Natural killer cell treated with Interleukin-12 subunit alpha and Interleukin-12 subunit beta and Interleukin-15 and Interleukin-18, amount 100 ng/mL, for 72 hours (primary cell): ENCODE measurements at regions not wholly inside any gene's neighbourhood (a gene's known extent, or its start where the extent isn't known, plus 50 kb on each side); places are given as distances from the start of the nearest gene placed in this dataset.

Experiments used
- ATAC-seq, 2 donors: fragments of 150-1000 bp; cut with Tn5 transposase in 1 of 2; sonication (Bioruptor Pico), chemical (Tn5 transposase) in 1 of 2; 2 replicates each; pipeline ENCODE4 v1.10.0; 2021
- DNase-seq: peaks from one replicate; pipeline ENCODE4 v3.0.0; 2022; ENCODE audit warnings: low spot score
- H3K27ac Mint-ChIP-seq, 2 donors: 1 replicate in 1 of 2; 2 replicates in 1 of 2; pipeline ENCODE4 v1.8.0; 2022; ENCODE audit warnings: mixed read lengths in 2 of 2, mild to moderate bottlenecking in 1 of 2, moderate library complexity in 1 of 2
- H3K27me3 Mint-ChIP-seq, 2 donors: 1 replicate in 1 of 2; 2 replicates in 1 of 2; pipeline ENCODE4 v1.8.0; 2022; ENCODE audit warnings: mixed read lengths in 2 of 2
- H3K36me3 Mint-ChIP-seq: one replicate; pipeline ENCODE4 v1.8.0; 2022; ENCODE audit warnings: mixed read lengths
- H3K4me1 Mint-ChIP-seq, 2 donors: 1 replicate in 1 of 2; 2 replicates in 1 of 2; pipeline ENCODE4 v1.8.0; 2022; ENCODE audit warnings: low read depth in 2 of 2, mixed read lengths in 2 of 2, mild to moderate bottlenecking in 1 of 2
- H3K4me3 Mint-ChIP-seq: one replicate; pipeline ENCODE4 v1.8.0; 2022; ENCODE audit warnings: mixed read lengths
- H3K9me3 Mint-ChIP-seq: 2 replicates; pipeline ENCODE4 v1.8.0; 2022; ENCODE audit warnings: mixed read lengths

DNA sequence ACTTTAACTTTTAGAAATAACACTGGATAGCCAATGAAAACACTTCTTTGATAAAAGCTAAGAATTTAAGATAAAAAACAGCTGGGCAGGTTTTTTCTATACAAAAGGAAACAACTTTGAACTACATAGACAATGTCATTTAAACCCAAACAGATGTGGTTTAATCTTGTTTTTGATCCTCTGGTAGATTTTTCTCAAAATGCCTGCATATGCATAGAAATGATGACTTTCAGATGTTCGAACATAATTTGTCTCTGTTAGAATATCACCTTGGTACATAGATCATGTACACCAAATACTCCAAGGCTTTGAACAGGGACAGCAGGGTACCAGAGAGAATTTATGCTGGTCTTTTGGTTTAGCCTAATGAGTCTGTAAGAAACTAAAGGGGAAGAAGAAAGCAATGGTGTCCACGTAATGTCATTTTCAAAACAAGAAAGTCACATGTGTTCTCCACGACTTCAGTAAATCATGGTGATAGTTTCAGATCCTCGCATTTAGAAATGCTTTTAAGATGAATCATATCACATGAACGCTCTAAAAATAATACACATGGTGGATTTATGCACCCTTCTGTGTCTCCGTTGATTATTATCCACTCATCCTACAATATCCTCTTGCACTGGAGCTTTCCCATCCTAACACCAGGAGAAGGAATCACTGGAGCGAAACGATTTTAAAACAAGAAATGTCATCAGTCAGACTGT lies 160.1 kb upstream of the PDZRN3 start:
- H3K36me3 Mint-ChIP-seq: no peaks in the 10 kb centered on the region
- H3K4me1 Mint-ChIP-seq: no peaks in the 10 kb centered on the region
- H3K27me3 Mint-ChIP-seq: no peaks in the 10 kb centered on the region
- no peak for ATAC-seq
- peaks cover 10% of the 10 kb centered on the region for H3K9me3 Mint-ChIP-seq
- H3K4me3 Mint-ChIP-seq: no peak overlapping the region
- DNase-seq: no peak
- no peak overlapping the region for H3K27ac Mint-ChIP-seq

DNA sequence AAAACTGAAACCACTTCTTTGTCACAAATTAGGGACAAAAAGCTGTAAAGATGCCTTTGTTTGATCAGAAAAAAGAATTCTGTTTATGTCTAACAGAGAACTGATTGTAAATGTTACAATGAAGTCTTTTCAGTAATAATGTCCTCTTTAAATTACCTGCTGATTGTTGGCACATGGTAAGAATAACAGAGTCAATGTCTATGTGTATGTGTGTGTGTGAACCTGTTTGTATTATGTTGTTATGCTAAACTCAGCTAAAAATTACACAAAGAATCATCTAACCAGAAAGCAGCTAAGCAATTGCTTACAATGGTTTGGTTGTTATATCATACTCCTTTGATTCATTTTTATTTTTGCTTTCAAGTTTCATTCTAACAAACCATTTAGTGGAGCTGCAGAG lies 159.1 kb upstream of the PDZRN3 start:
- Mint-ChIP-seq H3K4me1 (no peaks in the 10 kb centered on the region), H3K36me3 (no peaks in the 10 kb centered on the region), H3K4me3 (no peak overlapping the region), H3K27me3 (no peaks in the 10 kb centered on the region), H3K27ac (no peak overlapping the region), H3K9me3 (peaks cover 13% of the 10 kb centered on the region)
- ATAC-seq (no peak), DNase-seq (no peak)

GRCh38 chr3:73781541-73781940 lies 156.8 kb upstream of the PDZRN3 start:
- Mint-ChIP-seq H3K4me1 (no peaks in the 10 kb centered on the region), H3K36me3 (no peaks in the 10 kb centered on the region), H3K27ac (no peak overlapping the region), H3K9me3 (peaks cover 20% of the 10 kb centered on the region), H3K27me3 (no peaks in the 10 kb centered on the region), H3K4me3 (no peak overlapping the region)
- ATAC-seq (no peak), DNase-seq (no peak)

GRCh38 chr3:73774645-73775044 lies 149.9 kb upstream of the PDZRN3 start:
- no peaks in the 10 kb centered on the region for H3K4me1 Mint-ChIP-seq
- H3K36me3 Mint-ChIP-seq: no peaks in the 10 kb centered on the region
- peaks cover 22% of the 10 kb centered on the region for H3K9me3 Mint-ChIP-seq
- H3K27ac Mint-ChIP-seq: no peak overlapping the region
- H3K27me3 Mint-ChIP-seq: no peaks in the 10 kb centered on the region
- no peak overlapping the region for H3K4me3 Mint-ChIP-seq
- DNase-seq (no peak), ATAC-seq (no peak)

DNA sequence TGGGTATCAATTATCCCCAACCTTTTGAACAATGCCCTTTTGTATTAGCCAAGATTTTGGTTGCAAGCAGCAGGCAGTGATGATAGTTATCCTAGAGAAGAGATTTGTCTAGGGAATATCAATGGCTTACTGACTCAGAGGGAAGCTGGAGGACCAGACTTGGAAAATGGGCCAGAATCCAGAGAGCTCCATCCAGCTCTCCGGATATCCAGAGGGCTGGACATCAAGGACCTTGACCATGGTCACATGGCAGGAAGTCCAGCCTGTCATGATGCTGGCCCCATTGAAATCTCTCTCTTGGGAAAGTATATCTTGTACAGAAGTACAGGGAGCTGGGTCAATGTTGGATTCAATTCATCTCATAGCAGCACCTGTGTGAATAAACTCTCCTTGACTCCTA lies 148.5 kb upstream of the PDZRN3 start:
- Mint-ChIP-seq H3K27me3 (no peaks in the 10 kb centered on the region), H3K36me3 (no peaks in the 10 kb centered on the region), H3K9me3 (peaks cover 19% of the 10 kb centered on the region), H3K4me3 (no peak overlapping the region), H3K4me1 (no peaks in the 10 kb centered on the region), H3K27ac (no peak overlapping the region)
- ATAC-seq (no peak), DNase-seq (no peak)

- no peaks in the 10 kb centered on the region for H3K36me3 Mint-ChIP-seq
Measured at GRCh38 chr3:73772076-73772886, 147.5 kb upstream of the PDZRN3 start.

GRCh38 chr3:73768524-73769308 lies 144.0 kb upstream of the PDZRN3 start:
- peaks cover 13% of the 10 kb centered on the region for H3K9me3 Mint-ChIP-seq
- DNase-seq (no peak), ATAC-seq (no peak)
- no peaks in the 10 kb centered on the region for H3K36me3 Mint-ChIP-seq
- H3K4me1 Mint-ChIP-seq: no peaks in the 10 kb centered on the region
- no peaks in the 10 kb centered on the region for H3K27me3 Mint-ChIP-seq
- H3K4me3 Mint-ChIP-seq: no peak overlapping the region
- H3K27ac Mint-ChIP-seq: no peak overlapping the region

More at GRCh38 chr3:73772076-73772886, 147.5 kb upstream of the PDZRN3 start:
- DNase-seq (no peak), ATAC-seq (no peak)
- Mint-ChIP-seq H3K4me1 (no peaks in the 10 kb centered on the region), H3K27me3 (no peaks in the 10 kb centered on the region), H3K27ac (no peak overlapping the region), H3K4me3 (no peak overlapping the region), H3K9me3 (peaks cover 18% of the 10 kb centered on the region)

DNA sequence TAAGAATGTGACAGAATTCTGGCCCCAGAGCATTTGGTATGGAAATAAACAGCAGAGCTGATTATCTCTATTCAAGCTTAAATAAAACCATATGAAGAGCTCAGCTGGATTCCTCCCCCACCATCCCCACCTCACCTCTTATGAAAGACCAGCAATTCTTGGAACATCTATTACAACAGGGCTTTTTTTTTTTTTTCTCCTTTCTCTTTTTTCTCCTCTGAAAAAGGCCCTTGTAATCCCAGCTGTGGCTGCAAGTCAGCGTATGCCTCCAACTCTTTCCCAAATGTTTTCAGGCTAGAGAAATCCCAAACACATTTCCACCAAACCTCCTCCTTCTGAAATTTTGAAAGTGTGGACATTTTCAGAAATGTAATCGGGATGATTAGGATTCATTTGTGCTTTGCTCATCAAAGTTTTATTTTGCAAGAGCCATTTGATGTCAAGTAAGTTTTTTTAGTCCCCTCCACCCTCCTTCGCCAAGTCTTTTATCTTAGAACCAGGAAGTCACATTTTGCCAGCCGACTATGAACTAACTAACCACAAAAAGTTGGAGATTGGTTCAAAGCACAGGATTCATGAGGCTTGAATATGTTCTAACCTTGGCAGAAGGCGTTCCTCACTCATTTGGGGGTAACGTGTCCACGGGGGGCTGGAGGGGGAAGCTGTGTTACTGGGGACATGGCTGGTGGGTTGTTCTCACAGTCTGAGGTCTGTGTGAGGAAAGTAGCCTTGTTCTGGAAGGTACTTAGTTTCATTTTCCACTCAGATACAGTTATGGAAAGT lies 142.0 kb upstream of the PDZRN3 start:
- H3K36me3 Mint-ChIP-seq: no peaks in the 10 kb centered on the region
- no peak for ATAC-seq
- no peak for DNase-seq
- peaks cover 9% of the 10 kb centered on the region for H3K9me3 Mint-ChIP-seq
- no peak overlapping the region for H3K4me3 Mint-ChIP-seq
- H3K27me3 Mint-ChIP-seq: no peaks in the 10 kb centered on the region
- no peaks in the 10 kb centered on the region for H3K4me1 Mint-ChIP-seq
- H3K27ac Mint-ChIP-seq: no peak overlapping the region

GRCh38 chr3:73765878-73766545 lies 141.3 kb upstream of the PDZRN3 start:
- Mint-ChIP-seq H3K4me3 (no peak overlapping the region), H3K36me3 (no peaks in the 10 kb centered on the region), H3K27ac (no peak overlapping the region), H3K9me3 (peaks cover 9% of the 10 kb centered on the region), H3K27me3 (no peaks in the 10 kb centered on the region), H3K4me1 (no peaks in the 10 kb centered on the region)
- ATAC-seq (no peak), DNase-seq (no peak)

GRCh38 chr3:73762855-73763254 lies 138.1 kb upstream of the PDZRN3 start:
- Mint-ChIP-seq H3K27ac (no peak overlapping the region), H3K27me3 (no peaks in the 10 kb centered on the region), H3K9me3 (peaks cover 9% of the 10 kb centered on the region), H3K4me1 (no peaks in the 10 kb centered on the region), H3K4me3 (no peak overlapping the region), H3K36me3 (no peaks in the 10 kb centered on the region)
- no peak for ATAC-seq
- DNase-seq: no peak

DNA sequence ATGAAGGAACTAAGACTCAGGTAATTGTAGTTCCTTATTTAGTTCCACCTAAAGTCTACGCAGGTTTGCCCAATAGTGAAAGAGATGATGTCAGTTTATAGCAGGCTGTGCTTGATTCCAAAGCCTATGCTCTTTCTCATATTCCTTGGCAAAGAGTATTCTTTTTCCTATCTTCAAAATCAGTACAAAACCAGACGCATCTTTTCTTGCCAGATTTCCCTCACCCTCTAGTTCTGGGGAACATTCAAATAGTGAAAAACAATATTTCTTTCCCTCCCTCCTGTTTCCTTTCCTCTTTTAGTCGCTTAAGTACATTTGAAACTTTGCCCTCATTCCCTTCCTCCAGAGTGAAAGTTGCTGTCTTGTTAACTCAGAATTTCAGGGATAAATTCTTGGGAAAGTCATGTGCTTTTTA lies 134.6 kb upstream of the PDZRN3 start:
- Mint-ChIP-seq H3K27ac (no peak overlapping the region), H3K36me3 (no peaks in the 10 kb centered on the region), H3K4me1 (no peaks in the 10 kb centered on the region), H3K4me3 (no peak overlapping the region), H3K9me3 (peaks cover 18% of the 10 kb centered on the region), H3K27me3 (no peaks in the 10 kb centered on the region)
- ATAC-seq: no peak
- DNase-seq: no peak

DNA sequence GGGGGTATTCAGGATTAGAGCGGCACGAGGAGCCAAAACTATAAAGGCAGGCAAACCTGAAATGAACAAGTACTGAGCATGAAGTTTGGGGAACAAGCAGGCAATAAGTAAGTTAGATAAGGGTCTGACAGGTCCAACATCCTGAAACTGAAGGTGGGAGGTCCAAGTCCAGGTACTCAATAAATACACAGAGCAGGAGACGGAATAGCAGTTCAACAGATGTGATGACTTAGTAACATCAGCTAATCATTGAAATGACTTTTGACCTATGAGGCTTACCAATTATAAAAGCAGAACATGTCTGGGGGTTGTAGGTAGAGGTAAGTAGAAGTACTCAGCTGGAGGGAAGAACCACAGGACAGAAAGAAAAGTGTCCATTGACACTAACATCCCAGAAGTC lies 132.8 kb upstream of the PDZRN3 start:
- no peaks in the 10 kb centered on the region for H3K27me3 Mint-ChIP-seq
- H3K36me3 Mint-ChIP-seq: no peaks in the 10 kb centered on the region
- no peak for ATAC-seq
- no peak for DNase-seq
- peaks cover 14% of the 10 kb centered on the region for H3K9me3 Mint-ChIP-seq
- H3K4me1 Mint-ChIP-seq: no peaks in the 10 kb centered on the region
- H3K4me3 Mint-ChIP-seq: no peak overlapping the region
- H3K27ac Mint-ChIP-seq: no peak overlapping the region

GRCh38 chr3:73753985-73754384 lies 129.2 kb upstream of the PDZRN3 start:
- H3K36me3 Mint-ChIP-seq: no peaks in the 10 kb centered on the region
- no peak overlapping the region for H3K4me3 Mint-ChIP-seq
- H3K27ac Mint-ChIP-seq: no peak overlapping the region
- ATAC-seq (no peak), DNase-seq (no peak)
- peaks cover 23% of the 10 kb centered on the region for H3K9me3 Mint-ChIP-seq
- H3K27me3 Mint-ChIP-seq: no peaks in the 10 kb centered on the region
- no peaks in the 10 kb centered on the region for H3K4me1 Mint-ChIP-seq
